Sigmoid colon (tissue), 4 donors: ENCODE measurements at regions not wholly inside any gene's neighbourhood (a gene's known extent, or its start where the extent isn't known, plus 50 kb on each side); places are given as distances from the start of the nearest gene placed in this dataset.

Experiments
- CTCF ChIP-seq, 4 experiments: fragments of 450-650 bp in 3 of 4; fragments of 200-600 bp in 1 of 4; IDR thresholded peaks; one replicate each; pipeline ENCODE4 v1.5.1; 2016 to 2019; ENCODE audit warnings: antibody characterized with exemption in 4 of 4, mild to moderate bottlenecking in 3 of 4, moderate library complexity in 2 of 4
- EP300 ChIP-seq, 4 donors: sonication (generic); formaldehyde crosslinking; IDR thresholded peaks; one replicate each; pipeline ENCODE4 v1.6.1; 2017; ENCODE audit warnings: antibody characterized with exemption in 4 of 4
- POLR2AphosphoS5 ChIP-seq, 4 donors: sonication (generic); formaldehyde crosslinking; IDR thresholded peaks; one replicate each; pipeline ENCODE4 v1.6.1; 2017; ENCODE audit warnings: antibody characterized with exemption in 4 of 4

GRCh38 chr15:70426096-70426821 is 328.5 kb upstream of the TLE3 start:
- TF ChIP-seq EP300 (IDR thresholded peaks at IDR 0.05) (no peak), CTCF (IDR thresholded peaks at IDR 0.05) (no peak), POLR2AphosphoS5 (IDR thresholded peaks at IDR 0.05) (no peak)
